Right lobe of liver (tissue), 6 donors: ENCODE measurements at regions not wholly inside any gene's neighbourhood (a gene's known extent, or its start where the extent isn't known, plus 50 kb on each side); places are given as distances from the start of the nearest gene placed in this dataset.

Source experiments
- ATAC-seq, 4 donors: fragments of 200-7000 bp; cut with Tn5 transposase; one replicate each; pipeline ENCODE4 v1.9.1; 2020; ENCODE audit warnings: mild to moderate bottlenecking in 4 of 4, moderate library complexity in 4 of 4
- DNase-seq, 3 donors: peaks; one replicate each; pipeline ENCODE4 v3.0.0-alpha.2; 2020
- H3K27ac ChIP-seq, 3 donors: fragments of 200-600 bp; one replicate each; pipeline ENCODE4 v1.8.0; 2022
- H3K27me3 ChIP-seq, 2 donors: fragments of 200-600 bp; one replicate each; pipeline ENCODE4 v1.8.0; 2022
- H3K36me3 ChIP-seq, 4 donors: fragments of 200-600 bp; sonication (generic) in 1 of 4; one replicate each; pipeline versions ENCODE4 v1.5.1 to v1.8.0; 2017 to 2022; ENCODE audit warnings: control low read depth in 1 of 4
- H3K4me1 ChIP-seq, 4 donors: fragments of 200-600 bp; sonication (generic) in 1 of 4; one replicate each; pipeline versions ENCODE4 v1.5.1 to v1.8.0; 2017 to 2022; ENCODE audit warnings: control low read depth in 1 of 4
- H3K4me3 ChIP-seq, 3 donors: fragments of 200-600 bp; one replicate each; pipeline ENCODE4 v1.8.0; 2022
- H3K9me3 ChIP-seq, 4 donors: fragments of 200-600 bp; sonication (generic) in 1 of 4; one replicate each; pipeline versions ENCODE4 v1.5.1 to v1.8.0; 2017 to 2022; ENCODE audit warnings: control low read depth in 1 of 4
- POLR2A ChIP-seq: fragments of 450-650 bp; IDR thresholded peaks from one replicate; pipeline ENCODE4 v1.6.1; 2017; ENCODE audit warnings: antibody characterized with exemption, mild to moderate bottlenecking
- WGBS: methylation state at CpG from one replicate; pipeline ENCODE4 v1.1.6; 2018; ENCODE audit warnings: low coverage, low lambda C conversion rate; ENCODE audit not compliant: insufficient coverage; ENCODE audit errors: missing lambda C conversion rate; 5-methylcytosine and 5-hydroxymethylcytosine counted together
- intact Hi-C, 2 donors: fragments of 100-400 bp; cut with DNase I; formaldehyde crosslinking; loops; one replicate each; pipeline versions ENCODE4 v1.11.2 to v1.14.1; 2022
- TF ChIP-seq, protein P1 (sequence below), 4 donors: fragments of 200-600 bp in 3 of 4; fragments of 450-650 bp in 1 of 4; IDR thresholded peaks; one replicate each; pipeline versions ENCODE4 v1.5.1 to v1.8.0; 2016 to 2022; ENCODE audit warnings: antibody characterized with exemption in 4 of 4, mild to moderate bottlenecking in 2 of 4
- donor health status: DM: no; HTN: yes; CAD: no.
- donor health status: DM: no; HTN: no; CAD: no.
- donor health status: DM: no; HTN: no; CAD: no.
- donor health status: DM: no; HTN: yes; CAD: no.
- donor health status: DM: no; HTN: yes; CAD: no.

DNA sequence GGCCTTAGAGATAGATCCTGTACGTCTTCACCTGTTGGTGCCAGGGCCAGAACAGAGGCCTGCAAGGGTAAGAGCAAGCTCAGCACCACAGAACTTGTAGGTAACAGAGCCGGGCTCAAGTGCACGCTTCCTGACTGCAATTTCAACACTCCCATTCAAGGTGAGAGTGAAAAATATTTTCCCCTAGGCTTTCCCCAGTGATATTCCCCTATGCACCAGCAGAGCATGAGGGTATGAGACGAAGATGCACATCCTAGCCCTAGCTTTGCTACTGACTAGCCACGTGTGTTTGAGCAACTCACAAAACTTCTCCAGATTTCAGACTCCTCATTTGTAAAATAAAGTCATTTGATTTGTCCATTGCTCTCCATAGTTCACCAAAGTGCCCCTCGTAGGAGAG lies 411.6 kb downstream of the ZNF521 start:
- no peak for ATAC-seq
- intact Hi-C loops, result no loop called here

DNA sequence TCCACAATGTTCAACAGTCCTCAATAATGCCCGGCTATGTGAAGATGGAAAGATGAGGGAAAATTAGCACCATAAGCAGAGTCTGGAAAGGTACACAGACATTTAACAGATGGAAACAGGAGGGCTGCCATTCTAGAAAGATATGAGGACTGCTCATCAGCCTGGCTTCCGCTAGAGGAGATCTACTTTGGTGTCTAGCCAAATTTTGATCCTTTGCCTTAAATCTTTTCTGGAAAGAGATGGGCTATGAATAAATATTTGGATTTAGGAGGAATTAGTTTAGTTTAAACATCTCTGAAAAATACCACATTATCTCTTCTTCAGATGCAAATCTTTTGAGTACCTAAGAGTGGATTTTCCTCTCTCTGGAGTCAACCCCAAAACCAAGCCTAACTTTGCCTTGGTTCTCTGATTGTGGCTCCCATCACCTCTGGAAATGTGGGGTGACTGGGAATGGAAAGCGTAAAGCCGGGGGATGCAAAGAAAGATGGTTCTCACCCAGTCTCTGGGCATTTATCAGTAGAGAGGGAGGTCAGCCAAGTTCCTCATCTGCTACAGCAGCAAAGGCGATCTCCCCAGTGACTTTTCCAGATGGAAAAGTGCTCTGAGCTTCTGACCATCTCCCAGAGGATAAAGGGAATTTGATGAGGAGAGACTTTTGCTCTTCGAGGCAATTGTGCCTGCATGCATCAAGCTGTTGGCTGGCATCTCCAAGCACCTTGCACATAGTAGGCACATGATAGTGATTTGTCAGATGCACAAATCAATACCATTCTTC lies 410.6 kb downstream of the ZNF521 start:
- no peak overlapping the region for H3K27ac ChIP-seq
- H3K9me3 ChIP-seq, result no peaks in the 10 kb centered on the region
- intact Hi-C loops, result no loop called here
- H3K4me3 ChIP-seq, result no peak overlapping the region
- no peak for DNase-seq
- H3K4me1 ChIP-seq, result no peaks in the 10 kb centered on the region
- ATAC-seq, result no peak
- H3K36me3 ChIP-seq, result no peaks in the 10 kb centered on the region
- 80% methylated on average over 6 of the region's 6 CpGs for WGBS
- H3K27me3 ChIP-seq, result no peaks in the 10 kb centered on the region
- TF ChIP-seq, protein P1, sequence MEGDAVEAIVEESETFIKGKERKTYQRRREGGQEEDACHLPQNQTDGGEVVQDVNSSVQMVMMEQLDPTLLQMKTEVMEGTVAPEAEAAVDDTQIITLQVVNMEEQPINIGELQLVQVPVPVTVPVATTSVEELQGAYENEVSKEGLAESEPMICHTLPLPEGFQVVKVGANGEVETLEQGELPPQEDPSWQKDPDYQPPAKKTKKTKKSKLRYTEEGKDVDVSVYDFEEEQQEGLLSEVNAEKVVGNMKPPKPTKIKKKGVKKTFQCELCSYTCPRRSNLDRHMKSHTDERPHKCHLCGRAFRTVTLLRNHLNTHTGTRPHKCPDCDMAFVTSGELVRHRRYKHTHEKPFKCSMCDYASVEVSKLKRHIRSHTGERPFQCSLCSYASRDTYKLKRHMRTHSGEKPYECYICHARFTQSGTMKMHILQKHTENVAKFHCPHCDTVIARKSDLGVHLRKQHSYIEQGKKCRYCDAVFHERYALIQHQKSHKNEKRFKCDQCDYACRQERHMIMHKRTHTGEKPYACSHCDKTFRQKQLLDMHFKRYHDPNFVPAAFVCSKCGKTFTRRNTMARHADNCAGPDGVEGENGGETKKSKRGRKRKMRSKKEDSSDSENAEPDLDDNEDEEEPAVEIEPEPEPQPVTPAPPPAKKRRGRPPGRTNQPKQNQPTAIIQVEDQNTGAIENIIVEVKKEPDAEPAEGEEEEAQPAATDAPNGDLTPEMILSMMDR (IDR thresholded peaks at IDR 0.05), result no peak
- no peak for TF ChIP-seq POLR2A

More for the DNA sequence above, 411.6 kb downstream of the ZNF521 start:
- no peaks in the 10 kb centered on the region for H3K27me3 ChIP-seq
- no peak overlapping the region for H3K27ac ChIP-seq
- DNase-seq, result no peak
- TF ChIP-seq, protein P1 (IDR thresholded peaks at IDR 0.05), result no peak
- TF ChIP-seq POLR2A, result no peak
- H3K4me3 ChIP-seq, result no peak overlapping the region
- H3K36me3 ChIP-seq, result no peaks in the 10 kb centered on the region
- H3K9me3 ChIP-seq, result no peaks in the 10 kb centered on the region
- 71% methylated on average over 4 of the region's 6 CpGs for WGBS
- H3K4me1 ChIP-seq, result no peaks in the 10 kb centered on the region

DNA sequence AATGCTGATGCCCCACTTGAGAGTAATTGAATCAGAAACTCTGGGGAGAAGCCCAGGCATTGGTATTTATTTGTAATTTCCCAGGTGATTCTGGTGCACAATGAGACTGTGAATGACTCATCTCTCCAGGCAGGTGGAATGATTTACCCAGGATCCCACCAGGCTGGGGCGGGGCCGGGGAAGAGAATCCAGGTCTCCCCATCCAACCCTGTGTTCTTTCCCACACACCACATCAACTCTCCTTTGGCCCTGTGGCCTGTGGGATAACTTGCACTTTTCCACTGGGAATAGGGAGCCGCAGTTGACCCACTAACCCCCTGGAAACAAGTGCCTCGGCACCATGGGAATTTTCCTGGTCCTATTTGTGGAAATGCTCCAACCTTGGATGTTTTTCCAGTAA lies 409.8 kb downstream of the ZNF521 start:
- no peak overlapping the region for H3K27ac ChIP-seq
- WGBS, result 63% methylated on average over 3 of the region's 4 CpGs
- H3K4me3 ChIP-seq, result no peak overlapping the region
- DNase-seq (no peak), ATAC-seq (no peak)
- no peaks in the 10 kb centered on the region for H3K36me3 ChIP-seq
- H3K27me3 ChIP-seq, result no peaks in the 10 kb centered on the region
- H3K9me3 ChIP-seq, result no peaks in the 10 kb centered on the region
- intact Hi-C loops, result no loop called here
- H3K4me1 ChIP-seq, result no peaks in the 10 kb centered on the region
- no peak for TF ChIP-seq POLR2A
- TF ChIP-seq, protein P1 (IDR thresholded peaks at IDR 0.05), result no peak

DNA sequence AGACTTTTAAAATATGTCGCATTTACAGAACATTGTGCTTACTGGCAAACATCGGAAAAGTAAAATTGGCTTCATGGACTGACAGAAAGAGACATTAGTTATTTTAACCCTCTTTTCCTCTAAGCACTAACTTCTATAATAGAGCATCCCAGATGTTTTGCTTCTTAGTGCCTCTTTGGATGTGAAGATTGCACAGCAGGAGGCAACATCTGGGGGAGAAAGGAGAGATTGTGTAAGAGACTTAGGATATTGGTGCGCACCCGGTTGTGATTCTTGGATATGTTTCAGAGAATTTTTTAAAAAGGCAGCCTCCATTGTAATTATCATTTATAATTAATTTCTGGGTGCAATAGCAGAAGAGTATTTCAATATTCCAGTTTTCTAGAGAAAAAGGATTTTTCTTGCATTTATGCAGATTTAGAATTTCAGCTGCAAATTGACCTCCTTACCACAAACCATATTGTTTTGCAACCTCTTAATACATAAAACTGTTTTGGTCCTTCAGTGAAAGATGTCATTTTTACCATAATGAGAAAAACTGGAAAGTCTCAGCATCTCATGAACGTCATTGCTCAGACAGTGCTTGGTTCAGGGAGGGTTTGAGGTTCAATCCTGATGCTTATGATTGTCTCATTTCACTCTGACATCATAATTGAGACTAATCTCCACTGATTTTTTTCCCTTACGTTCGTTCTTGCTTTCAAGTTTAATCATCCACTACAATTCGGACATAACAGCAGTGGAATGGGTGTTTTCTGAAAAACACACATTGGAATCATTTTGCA lies 404.3 kb downstream of the ZNF521 start:
- Histone ChIP-seq H3K27me3 (no peaks in the 10 kb centered on the region), H3K36me3 (no peaks in the 10 kb centered on the region), H3K4me1 (no peaks in the 10 kb centered on the region), H3K4me3 (no peak overlapping the region), H3K27ac (no peak overlapping the region), H3K9me3 (no peaks in the 10 kb centered on the region)
- ATAC-seq, result no peak
- TF ChIP-seq POLR2A, result no peak
- TF ChIP-seq, protein P1 (IDR thresholded peaks at IDR 0.05), result no peak
- WGBS, result 53% methylated on average over 8 of the region's 8 CpGs
- intact Hi-C loops, result no loop called here
- no peak for DNase-seq
